Left ventricle myocardium superior (tissue), 1 donor: ENCODE measurements at regions not wholly inside any gene's neighbourhood (a gene's known extent, or its start where the extent isn't known, plus 50 kb on each side); places are given as distances from the start of the nearest gene placed in this dataset.
A peak's percentile ranks its signal among the peaks of the same experiment; 100 is the strongest.
"Not testable (repeated sequence)": the region's sequence is repeated elsewhere in the genome, so short reads cannot be mapped to it uniquely, and the experiment has no call there.

ENCODE experiments used
- ATAC-seq: fragments of 200-7000 bp; cut with Tn5 transposase; one replicate; pipeline ENCODE4 v1.9.1; 2020; ENCODE audit warnings: mild to moderate bottlenecking, moderate library complexity
- DNase-seq: peaks from one replicate; pipeline ENCODE4 v3.0.0-alpha.2; 2020
- intact Hi-C: fragments of 100-400 bp; cut with micrococcal nuclease; formaldehyde crosslinking; loops from one replicate; pipeline ENCODE4 v1.11.0; 2022
- donor health status: DM: no; HTN: yes; CAD: no; lungs with severe emphysema.

DNA sequence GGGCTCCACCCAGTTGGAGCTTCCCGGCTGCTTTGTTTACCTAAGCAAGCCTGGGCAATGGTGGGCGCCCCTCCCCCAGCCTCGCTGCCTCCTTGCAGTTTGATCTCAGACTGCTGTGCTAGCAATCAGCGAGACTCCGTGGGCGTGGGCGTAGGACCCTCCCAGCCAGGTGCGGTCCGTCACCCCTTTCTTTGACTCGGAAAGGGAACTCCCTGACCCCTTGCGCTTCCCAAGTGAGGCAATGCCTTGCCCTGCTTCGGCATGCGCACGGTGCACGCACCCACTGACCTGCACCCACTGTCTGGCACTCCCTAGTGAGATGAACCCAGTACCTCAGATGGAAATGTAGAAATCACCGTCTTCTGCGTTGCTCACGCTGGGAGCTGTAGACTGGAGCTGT is 254.4 kb upstream of the NMUR2 start:
- intact Hi-C loops, ATAC-seq, DNase-seq: not testable (repeated sequence)

DNA sequence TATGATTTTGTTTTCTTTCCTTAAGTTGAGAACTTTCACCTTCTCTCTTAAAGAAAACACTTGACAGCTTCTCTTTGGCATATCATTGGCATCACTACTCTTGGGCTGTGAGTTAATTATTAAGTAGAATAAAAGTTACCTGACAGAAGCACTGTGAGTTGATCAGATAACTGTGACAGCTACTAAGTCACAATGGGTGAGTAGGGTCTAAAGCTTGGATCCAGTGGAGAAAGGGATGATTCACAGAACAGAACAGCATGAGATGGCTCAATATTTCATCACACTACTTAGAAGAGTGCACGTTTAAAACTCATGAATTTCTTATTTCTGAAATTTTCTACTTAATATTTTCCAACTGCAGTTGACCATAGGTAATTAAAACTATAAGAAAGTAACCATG is 268.5 kb upstream of the NMUR2 start:
- ATAC-seq, result no peak
- intact Hi-C loops, result no loop called here
- DNase-seq, result no peak

DNA sequence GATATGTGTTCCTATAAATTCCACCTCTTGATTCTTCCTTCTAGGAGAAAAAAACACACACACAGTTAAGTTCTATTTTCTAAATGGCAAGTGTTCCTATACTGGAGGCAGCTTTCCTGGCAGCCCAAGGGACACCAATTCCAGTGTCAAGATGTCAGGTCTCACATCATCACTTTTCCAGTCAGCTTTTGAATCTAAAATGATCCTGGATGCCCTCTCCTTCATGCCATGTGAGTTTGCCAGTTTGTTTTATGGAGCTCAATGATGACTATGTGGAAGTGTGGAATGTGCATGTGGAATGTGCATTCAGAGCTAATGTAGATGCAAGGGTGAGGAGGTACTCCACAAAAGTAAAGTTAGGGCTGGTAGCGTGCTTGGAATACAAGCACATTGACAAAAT is 269.3 kb upstream of the NMUR2 start:
- peak; percentile 79 for ATAC-seq
- intact Hi-C loops, result no loop called here
- DNase-seq, result no peak

DNA sequence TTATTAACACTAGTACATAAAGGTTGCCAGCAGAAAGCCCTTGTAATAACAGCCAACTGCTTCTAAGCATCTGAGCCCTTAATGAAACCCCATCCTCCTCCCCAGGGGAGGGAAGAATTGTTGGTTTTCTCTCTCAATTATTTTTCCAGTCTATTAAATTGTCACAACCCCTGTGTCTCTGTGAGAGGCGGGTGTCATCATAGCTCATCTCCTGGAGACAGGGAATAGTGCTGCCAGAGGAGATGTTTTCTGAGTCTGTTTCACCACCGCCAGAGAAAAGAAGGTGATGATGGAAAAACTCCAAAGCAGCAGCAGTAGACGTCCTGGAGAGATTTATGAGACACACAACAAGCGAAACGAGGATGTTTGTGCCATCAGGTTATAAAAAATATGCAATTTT is 271.1 kb upstream of the NMUR2 start:
- no peak for ATAC-seq
- no peak for DNase-seq

DNA sequence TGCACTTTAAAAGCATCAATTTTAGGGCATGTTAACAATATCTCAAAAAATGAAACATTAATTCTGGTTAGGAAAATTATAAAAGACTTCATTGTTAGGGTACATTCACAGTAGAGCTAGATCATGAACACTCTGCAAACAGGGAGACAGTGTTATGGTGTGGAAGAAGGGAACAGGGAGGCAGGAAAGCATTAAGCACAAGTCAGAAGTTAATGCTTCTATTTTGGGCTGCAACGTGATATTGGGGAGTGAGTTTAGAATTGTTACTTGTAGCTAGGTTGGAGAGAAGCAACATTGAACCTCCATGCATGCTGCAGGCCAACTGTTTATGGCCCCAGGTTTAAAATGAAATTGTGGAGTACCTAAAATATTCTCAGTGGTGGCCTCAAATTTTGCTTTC is 278.1 kb upstream of the NMUR2 start:
- ATAC-seq, result peak; percentile 72
- intact Hi-C loops, result no loop called here

More for the DNA sequence above, 271.1 kb upstream of the NMUR2 start:
- intact Hi-C loops, result no loop called here

DNA sequence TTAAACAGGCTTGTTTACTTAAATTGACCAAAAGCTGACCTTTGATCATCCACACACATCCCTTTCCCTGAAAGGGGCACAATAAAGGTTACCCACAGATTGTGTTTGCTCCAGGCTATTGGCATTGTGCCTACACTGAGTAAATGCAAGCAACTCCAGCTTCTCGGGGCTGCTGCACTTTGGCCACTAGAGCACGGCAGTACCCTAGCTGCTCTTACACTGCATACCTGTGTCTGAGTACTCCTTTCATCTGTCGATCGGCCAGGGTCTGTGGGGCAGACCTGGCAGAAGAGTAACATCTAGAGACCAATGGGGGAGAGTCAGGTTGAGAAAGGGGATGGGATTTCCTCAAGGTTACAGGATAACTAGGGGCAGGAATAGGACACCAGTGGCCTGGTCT is 281.9 kb upstream of the NMUR2 start:
- intact Hi-C loops, result no loop called here
- DNase-seq (no peak), ATAC-seq (no peak)

More for the DNA sequence above, 278.1 kb upstream of the NMUR2 start:
- DNase-seq, result no peak

DNA sequence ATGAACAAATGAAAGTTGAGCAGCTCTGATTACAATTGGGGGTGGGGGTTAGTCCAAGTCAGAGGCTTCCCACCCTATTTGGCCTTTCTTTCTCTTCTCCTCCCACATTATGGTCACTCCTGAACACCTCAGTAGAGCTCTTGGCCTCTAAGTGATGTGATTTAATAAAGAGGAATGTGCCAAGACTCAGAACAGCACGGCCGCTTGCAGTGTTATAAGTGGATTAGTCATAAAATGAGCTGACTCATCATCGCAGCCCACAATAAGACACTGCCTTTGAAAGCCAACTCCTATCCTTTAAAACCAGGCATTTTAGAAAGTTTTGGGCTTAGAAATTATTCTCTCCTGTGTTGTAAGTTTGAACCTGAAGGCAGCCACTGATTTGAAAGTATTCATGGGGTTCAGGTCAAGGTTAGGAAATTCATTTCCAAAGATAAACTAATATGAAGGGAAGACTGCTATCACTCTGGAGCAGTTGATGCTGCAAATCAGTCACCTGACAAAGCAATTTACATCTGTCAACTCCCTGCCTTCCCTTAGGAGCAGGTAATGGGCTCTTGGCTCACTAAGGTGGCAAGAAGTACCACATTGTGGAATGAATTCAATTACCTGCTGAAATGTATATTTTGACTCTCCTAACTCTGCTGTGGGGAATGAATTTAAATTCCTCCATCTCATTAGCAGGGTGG is 283.6 kb upstream of the NMUR2 start:
- ATAC-seq, result peak; percentile 96
- DNase-seq, result peak; percentile 30
- intact Hi-C loops, result no loop called here

DNA sequence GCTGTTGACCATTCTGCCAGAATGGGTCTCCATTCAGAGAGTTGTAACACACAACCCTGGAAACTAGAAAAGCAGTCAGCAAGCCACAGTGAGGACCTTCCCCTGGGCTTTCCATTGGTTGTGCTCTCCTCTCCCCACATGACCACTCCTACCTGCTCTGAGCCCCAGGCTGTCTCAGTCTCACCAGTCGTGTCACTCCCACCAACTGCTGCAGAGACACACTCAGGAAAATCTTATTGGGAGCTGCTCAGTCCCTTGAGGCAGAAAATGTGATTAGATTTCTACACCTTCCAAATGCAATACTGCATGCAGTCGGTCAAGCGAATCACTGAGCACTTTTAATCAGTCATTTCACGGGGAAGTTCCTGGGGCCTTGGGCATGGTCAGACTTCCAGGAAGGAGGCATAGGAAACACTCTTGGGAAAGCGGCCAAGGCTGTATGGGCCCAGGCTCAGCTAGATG is 284.2 kb upstream of the NMUR2 start:
- intact Hi-C loops, result no loop called here
- ATAC-seq (peak; percentile 43), DNase-seq (no peak)

DNA sequence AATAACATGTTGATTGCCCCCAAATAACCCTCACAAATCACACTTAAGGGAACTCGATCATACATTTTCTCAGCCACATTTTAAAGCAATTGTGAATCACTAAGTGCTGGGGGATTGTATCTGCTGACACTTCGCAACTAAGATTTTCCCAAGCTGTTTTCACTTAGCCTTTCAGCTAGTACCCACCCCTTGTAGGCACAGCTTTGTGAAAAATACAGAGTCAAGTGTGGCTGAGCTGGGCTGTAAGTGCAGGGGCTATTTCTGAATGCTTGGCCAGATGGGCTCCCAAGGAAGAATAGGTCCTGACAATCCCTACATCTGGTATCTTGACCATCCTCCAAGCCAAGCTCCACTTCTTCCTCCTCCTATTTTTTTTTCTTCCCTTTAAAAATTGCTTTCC is 289.2 kb upstream of the NMUR2 start:
- DNase-seq, result no peak
- intact Hi-C loops, result no loop called here
- no peak for ATAC-seq

DNA sequence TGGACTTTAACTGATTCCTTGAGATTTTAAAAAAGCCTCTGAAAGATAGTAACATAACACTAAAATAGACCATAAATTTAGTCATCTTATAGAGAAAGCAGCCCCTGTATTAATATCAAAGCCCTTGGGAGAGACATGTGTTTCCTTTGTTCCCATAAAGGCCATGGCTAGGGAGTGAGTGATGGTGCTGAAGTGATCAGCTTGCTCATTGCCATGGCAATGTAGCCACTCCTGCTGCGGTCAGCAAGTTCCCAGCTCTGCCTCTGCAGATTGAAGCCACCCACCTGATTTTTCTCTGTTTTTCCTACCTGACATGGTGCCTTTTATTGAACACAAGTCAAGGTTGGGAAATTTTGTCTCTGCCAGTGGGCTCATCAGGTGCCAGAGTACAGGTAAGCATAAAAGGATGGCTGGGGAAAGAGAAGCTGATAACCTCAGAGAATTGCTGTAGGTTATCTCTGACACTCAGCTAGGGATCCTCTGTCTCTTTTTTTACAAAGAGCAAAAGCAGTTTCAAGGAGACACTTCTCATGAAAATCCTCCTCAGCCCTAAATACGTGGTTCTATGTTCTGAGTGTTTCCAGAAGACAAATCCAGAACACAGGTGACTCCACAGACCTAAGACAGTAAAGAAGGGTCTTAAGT is 296.3 kb upstream of the NMUR2 start:
- intact Hi-C loops, result no loop called here
- DNase-seq (no peak), ATAC-seq (no peak)

DNA sequence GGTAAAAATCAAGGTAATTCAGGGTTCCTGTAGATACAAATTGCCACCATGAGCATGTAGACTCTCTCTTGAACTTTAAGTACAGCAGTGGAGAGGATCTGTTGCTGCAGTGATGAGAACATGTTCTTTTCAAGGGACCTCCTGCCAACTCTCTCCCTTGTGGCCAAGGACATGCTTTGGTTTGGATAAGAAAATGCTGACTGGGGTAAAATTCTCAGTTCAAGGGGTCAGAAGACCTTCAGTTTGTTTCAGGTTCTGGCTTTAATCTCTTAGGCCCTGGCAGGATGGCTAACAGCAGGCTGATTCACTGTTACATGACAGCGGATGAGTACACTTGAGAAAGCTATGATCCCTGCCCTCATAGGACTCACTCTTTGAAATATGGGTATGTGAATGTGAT is 299.2 kb upstream of the NMUR2 start:
- intact Hi-C loops, result no loop called here
- DNase-seq, result no peak
- no peak for ATAC-seq

DNA sequence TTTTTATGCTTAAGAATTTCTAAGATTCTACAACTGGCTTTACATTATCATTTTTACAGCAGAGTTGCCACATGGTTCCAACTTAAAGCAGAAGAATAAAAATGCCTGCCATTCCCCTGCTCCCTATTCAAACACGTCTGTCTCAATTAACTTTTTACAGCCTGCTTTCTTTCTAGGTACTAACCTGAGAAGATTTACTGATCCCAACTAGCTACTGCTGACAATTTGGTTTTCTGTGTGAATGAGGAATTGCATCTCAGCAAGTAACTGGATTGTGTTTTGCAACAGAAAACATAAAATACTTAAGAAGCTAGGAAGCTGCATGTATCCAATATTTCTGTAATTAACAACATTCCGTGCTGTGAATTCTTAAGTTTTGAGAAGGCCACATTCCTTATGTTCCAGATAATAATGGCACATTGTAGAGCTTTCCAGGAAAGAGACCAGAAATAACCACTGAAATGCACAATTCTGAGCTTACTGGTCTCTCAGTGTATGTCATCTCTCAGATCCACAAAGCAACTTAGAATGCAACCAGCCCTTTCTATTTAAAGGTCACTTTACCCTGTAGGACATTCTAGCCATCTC is 306.8 kb upstream of the NMUR2 start:
- DNase-seq (no peak), ATAC-seq (no peak)
- intact Hi-C loops, result no loop called here

DNA sequence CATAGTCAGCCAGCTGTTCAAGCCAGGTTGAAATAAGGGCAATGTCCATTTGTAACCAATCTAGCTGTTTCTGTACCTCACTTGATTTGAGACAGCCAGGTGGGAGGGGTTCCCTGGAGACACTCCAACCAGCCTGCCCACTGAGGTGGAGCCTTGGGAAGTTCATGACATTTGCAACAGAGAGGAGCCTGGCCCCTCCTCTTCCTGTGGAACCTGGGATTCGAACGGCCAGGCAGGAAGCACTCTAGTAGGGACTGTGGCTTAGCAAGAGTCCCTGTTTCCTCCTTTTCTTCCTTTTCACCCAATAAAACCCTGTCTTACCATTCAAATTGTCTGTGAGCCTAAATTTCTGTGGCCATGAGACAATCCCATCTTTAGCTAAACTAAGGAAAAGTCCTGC is 312.3 kb upstream of the NMUR2 start:
- intact Hi-C loops, result no loop called here
- DNase-seq (no peak), ATAC-seq (no peak)

DNA sequence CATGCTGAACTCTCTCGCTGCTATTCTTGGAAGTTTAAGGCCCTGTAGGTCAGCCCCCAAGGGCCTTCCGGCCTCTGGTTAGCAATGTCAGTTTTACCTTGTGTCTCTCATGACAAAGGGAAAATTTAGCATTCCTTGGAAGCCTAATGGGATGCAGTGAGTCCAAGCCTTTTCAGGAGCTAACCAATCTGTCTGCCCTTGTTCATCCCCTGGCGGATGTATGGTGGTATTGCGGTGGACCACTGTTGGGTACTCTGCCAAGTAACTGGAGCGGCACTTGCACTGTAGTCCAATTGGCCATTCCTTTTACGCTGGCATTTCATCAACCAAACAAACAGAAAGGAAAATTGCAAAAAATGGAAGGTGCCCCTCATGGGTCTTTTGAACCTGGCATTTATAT is 318.4 kb upstream of the NMUR2 start:
- no peak for ATAC-seq

DNA sequence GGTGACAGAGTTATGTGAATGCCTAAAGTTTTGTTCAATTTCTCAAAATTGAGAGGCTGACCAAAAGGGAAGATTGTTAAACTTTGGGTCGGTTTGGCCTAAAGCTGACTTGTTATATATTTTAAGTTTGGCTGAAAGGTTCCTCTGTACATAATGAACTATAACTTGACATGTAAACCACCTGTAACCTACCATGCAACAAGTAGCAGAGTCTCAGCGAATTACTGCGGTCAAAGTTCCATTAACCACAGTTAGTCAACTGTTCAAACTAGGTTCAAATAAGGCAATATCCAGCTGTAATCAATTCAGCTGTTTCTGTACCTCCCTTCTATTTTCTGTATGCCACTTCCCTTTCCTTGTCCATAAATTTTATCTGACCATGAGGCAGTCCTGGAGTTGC is 325.1 kb upstream of the NMUR2 start:
- ATAC-seq (no peak), DNase-seq (no peak)
- intact Hi-C loops, result no loop called here

More for the DNA sequence above, 318.4 kb upstream of the NMUR2 start:
- intact Hi-C loops, result no loop called here
- no peak for DNase-seq

DNA sequence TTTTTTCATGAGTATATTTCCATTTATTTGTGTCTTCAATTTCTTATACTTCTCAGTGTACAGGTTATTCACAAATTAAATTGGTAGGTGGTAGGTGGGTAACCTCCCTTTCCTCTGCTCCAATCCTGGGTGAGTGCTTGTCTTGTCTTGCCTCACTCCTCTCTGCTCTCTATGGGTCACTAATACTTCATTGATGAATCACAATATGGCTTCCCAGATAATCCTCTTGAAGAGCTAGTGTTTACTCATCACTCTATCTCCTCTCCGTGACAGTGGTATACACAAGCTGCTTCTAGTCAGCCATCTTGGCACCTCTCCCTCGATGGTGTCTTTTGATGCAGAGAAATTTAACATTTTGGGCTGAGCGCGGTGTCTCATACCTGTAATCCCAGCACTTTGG is 331.8 kb upstream of the NMUR2 start:
- intact Hi-C loops, result no loop called here
- ATAC-seq (no peak), DNase-seq (no peak)

DNA sequence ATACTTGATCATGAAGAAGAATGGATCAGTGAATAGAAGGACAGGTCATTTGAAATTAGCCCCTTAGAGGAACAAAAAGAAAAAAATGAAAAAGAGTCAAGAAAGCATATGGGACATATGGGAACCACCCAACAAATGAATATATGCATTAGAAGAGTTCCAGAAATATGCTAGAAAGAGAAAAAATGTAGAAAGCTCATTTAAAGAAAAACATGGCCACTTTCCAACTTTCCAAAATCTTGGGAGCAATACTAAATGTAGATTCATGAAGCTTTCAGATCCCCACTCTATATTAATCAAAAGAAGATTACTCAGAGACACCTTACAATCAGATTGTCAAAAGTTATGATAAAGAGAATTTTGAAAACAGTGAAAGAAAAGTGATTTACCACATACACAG is 334.8 kb upstream of the NMUR2 start:
- DNase-seq (no peak), ATAC-seq (no peak)
- intact Hi-C loops, result no loop called here

DNA sequence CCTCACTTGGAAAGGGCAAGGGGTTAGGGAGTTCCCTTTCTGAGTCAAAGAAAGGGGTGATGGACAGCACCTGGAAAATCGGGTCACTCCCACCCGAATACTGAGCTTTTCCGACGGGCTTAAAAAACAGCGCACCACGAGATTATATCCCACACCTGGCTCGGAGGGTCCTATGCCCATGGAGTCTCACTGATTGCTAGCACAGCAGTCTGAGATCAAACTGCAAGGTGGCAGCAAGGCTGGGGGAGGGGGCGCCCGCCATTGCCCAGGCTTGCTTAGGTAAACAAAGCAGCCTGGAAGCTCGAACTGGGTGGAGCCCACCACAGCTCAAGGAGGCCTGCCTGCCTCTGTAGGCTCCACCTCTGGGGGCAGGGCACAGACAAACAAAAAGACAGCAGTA is 336.0 kb upstream of the NMUR2 start:
- DNase-seq, intact Hi-C loops, ATAC-seq: not testable (repeated sequence)

DNA sequence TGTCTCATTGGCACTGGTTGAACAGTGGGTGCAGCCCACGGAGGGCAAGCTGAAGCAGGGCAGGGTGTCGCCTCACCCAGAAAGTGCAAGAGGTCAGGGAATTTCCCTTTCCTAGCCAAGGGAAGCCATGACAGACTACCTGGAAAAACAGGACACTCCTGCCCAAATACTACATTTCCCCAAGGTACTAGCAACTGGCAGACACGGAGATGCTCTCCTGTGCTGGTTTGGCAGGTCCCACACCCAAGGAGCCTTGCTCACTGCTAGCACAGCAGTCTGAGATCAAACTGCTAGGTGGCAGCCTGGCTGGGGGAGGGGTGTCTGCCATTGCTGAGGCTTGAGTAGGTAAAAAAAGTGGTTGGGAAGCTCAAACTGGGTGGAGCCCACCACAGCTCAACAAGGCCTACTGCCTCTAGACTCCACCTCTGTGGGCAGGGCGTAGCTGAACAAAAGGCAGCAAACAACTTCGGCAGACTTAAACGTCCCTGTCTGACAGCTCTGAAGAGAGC is 382.7 kb upstream of the NMUR2 start:
- DNase-seq, intact Hi-C loops, ATAC-seq: not testable (repeated sequence)

DNA sequence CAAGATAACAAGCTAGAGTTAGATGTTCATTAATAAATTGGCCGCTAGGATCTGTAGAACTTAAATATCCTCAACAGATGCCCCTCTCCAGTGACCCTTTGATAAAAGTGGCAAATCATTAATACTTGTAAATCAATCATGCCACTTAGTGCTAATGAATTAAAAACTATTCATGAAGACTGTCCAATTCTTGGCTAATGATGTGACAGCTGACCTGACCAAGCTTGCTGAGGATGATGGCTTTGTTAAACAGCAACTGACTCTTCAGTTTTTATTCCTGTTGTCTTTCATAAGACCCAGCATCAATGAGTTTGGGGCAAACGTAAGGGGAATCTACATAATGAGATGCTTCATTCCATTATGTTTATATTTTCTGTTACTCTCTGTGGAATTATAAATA is 396.8 kb upstream of the NMUR2 start:
- intact Hi-C loops, result no loop called here
- DNase-seq, result no peak
- ATAC-seq, result no peak

DNA sequence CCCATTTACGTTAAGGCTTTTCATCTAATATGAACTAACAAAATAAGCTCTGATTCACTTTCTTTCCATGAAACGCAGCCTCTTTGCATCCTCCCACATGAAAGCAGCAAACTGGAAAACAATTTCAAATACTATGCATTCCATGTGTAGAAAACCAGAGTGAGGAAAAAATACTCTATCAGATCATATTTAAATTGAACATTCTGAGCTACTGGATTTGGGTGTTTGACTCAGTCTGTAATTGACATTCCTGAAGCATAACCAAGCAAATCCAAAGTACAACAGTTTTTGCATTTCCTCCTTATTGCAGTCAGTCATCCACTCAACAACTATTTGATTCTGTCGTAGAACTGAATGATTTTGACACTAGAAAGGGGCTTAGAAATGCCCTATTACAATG is 399.1 kb upstream of the NMUR2 start:
- intact Hi-C loops, result no loop called here
- ATAC-seq, result no peak
- DNase-seq, result no peak
